ENCODE measurements at regions not wholly inside any gene's neighbourhood (a gene's known extent, or its start where the extent isn't known, plus 50 kb on each side); places are given as distances from the start of the nearest gene placed in this dataset.
A peak's percentile ranks its signal among the peaks of the same experiment; 100 is the strongest.

DNA sequence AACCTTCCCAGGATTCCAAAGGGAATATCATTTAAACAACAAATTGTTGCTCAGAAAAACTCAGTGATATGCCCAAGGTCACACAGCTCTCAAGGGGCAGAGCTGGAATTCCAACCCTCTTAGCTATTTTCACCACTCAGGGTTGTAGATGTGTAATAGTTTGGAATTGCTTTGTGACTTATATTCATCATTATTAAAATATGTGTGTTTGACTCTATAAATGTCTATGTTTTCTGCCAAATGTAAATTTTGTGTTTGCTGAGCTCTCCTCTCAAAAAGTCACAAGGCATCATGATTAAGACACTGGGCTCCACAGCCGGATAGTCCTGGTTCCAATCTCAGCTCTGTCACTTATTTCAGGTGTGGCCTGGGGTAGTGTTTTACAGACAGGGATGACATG is 407.3 kb downstream of the TMEM135 start:
- peaks cover 2% of the 10 kb centered on the region for H3F3A ChIP-seq (ENCODE audit: insufficient read depth, low read length, poor library complexity, severe bottlenecking)
- no peak overlapping the region for H3K9ac ChIP-seq (ENCODE audit: low read length)
- H2AFZ ChIP-seq (ENCODE audit: low read depth, low read length), result no peak overlapping the region
- no peaks in the 10 kb centered on the region for H3K9me2 ChIP-seq (ENCODE audit: insufficient read depth, low read length)
- TF ChIP-seq, protein P1, sequence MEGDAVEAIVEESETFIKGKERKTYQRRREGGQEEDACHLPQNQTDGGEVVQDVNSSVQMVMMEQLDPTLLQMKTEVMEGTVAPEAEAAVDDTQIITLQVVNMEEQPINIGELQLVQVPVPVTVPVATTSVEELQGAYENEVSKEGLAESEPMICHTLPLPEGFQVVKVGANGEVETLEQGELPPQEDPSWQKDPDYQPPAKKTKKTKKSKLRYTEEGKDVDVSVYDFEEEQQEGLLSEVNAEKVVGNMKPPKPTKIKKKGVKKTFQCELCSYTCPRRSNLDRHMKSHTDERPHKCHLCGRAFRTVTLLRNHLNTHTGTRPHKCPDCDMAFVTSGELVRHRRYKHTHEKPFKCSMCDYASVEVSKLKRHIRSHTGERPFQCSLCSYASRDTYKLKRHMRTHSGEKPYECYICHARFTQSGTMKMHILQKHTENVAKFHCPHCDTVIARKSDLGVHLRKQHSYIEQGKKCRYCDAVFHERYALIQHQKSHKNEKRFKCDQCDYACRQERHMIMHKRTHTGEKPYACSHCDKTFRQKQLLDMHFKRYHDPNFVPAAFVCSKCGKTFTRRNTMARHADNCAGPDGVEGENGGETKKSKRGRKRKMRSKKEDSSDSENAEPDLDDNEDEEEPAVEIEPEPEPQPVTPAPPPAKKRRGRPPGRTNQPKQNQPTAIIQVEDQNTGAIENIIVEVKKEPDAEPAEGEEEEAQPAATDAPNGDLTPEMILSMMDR (IDR thresholded peaks at IDR 0.05; ENCODE audit: poor library complexity, severe bottlenecking), result no peak
- TF ChIP-seq, protein P2, sequence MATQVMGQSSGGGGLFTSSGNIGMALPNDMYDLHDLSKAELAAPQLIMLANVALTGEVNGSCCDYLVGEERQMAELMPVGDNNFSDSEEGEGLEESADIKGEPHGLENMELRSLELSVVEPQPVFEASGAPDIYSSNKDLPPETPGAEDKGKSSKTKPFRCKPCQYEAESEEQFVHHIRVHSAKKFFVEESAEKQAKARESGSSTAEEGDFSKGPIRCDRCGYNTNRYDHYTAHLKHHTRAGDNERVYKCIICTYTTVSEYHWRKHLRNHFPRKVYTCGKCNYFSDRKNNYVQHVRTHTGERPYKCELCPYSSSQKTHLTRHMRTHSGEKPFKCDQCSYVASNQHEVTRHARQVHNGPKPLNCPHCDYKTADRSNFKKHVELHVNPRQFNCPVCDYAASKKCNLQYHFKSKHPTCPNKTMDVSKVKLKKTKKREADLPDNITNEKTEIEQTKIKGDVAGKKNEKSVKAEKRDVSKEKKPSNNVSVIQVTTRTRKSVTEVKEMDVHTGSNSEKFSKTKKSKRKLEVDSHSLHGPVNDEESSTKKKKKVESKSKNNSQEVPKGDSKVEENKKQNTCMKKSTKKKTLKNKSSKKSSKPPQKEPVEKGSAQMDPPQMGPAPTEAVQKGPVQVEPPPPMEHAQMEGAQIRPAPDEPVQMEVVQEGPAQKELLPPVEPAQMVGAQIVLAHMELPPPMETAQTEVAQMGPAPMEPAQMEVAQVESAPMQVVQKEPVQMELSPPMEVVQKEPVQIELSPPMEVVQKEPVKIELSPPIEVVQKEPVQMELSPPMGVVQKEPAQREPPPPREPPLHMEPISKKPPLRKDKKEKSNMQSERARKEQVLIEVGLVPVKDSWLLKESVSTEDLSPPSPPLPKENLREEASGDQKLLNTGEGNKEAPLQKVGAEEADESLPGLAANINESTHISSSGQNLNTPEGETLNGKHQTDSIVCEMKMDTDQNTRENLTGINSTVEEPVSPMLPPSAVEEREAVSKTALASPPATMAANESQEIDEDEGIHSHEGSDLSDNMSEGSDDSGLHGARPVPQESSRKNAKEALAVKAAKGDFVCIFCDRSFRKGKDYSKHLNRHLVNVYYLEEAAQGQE (IDR thresholded peaks at IDR 0.05; ENCODE audit: borderline replicate concordance), result no peak
- TF ChIP-seq POLR2AphosphoS5 (IDR thresholded peaks at IDR 0.05) (no peak), MXI1 (conservative IDR thresholded peaks at IDR 0.05; ENCODE audit: poor library complexity, severe bottlenecking) (no peak), EZH2 (IDR thresholded peaks at IDR 0.05; ENCODE audit: borderline replicate concordance, insufficient read depth, low read length, poor library complexity, severe bottlenecking) (no peak), RAD21 (conservative IDR thresholded peaks at IDR 0.05) (no peak), EP300 (conservative IDR thresholded peaks at IDR 0.05; ENCODE audit: poor library complexity, severe bottlenecking) (no peak), SMC3 (conservative IDR thresholded peaks at IDR 0.05; ENCODE audit: poor library complexity) (no peak), TAF1 (IDR thresholded peaks at IDR 0.05; ENCODE audit: low read depth) (no peak)
- no peaks in the 10 kb centered on the region for H4K20me1 ChIP-seq (ENCODE audit: insufficient read depth)
- H3K36me3 ChIP-seq (ENCODE audit: insufficient read depth, low read length), result no peaks in the 10 kb centered on the region
- no peak overlapping the region for H3K27ac ChIP-seq (ENCODE audit: low read length)
- no peaks in the 10 kb centered on the region for H3K27me3 ChIP-seq (ENCODE audit: insufficient read depth, low read depth, low read length)
- H3K4me3 ChIP-seq (ENCODE audit: low read length), result no peak overlapping the region
- H3K9me3 ChIP-seq (ENCODE audit: low read length), result no peaks in the 10 kb centered on the region
- H3K79me2 ChIP-seq (replicated peaks; ENCODE audit: insufficient read depth, low read length), result no peaks in the 10 kb centered on the region
- H3K4me2 ChIP-seq (ENCODE audit: low read length), result no peak overlapping the region

DNA sequence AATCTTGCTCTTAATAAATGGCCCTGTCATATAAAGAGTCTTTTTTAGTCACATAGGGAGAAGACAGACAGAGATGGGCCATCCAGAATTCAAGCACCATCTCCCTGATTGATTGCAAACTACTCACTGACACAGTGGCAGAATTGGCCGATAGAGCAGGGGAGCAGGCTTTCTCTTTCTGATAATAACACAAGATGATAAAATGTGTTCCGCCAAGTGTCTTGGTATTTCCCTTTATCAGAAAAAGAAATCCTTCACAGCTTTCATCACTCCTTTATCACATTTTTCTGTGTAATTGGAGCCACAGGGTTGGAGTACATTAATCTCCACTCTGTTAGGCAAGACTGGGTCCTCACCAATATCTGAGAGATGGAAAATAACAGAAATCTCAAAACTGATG is 406.0 kb downstream of the TMEM135 start:
- Histone ChIP-seq H3K9me2 (ENCODE audit: insufficient read depth, low read length) (no peaks in the 10 kb centered on the region), H3K4me3 (ENCODE audit: low read length) (no peak overlapping the region), H3K27ac (ENCODE audit: low read length) (peak overlapping the region; percentile 17), H3K9ac (ENCODE audit: low read length) (no peak overlapping the region), H4K20me1 (ENCODE audit: insufficient read depth) (no peaks in the 10 kb centered on the region), H2AFZ (ENCODE audit: low read depth, low read length) (no peak overlapping the region), H3K79me2 (replicated peaks; ENCODE audit: insufficient read depth, low read length) (no peaks in the 10 kb centered on the region), H3K9me3 (ENCODE audit: low read length) (no peaks in the 10 kb centered on the region), H3K36me3 (ENCODE audit: insufficient read depth, low read length) (no peaks in the 10 kb centered on the region), H3K27me3 (ENCODE audit: insufficient read depth, low read depth, low read length) (no peaks in the 10 kb centered on the region), H3F3A (ENCODE audit: insufficient read depth, low read length, poor library complexity, severe bottlenecking) (peaks cover 2% of the 10 kb centered on the region), H3K4me2 (ENCODE audit: low read length) (no peak overlapping the region)
- peak; percentile 56 for TF ChIP-seq EP300 (conservative IDR thresholded peaks at IDR 0.05; ENCODE audit: poor library complexity, severe bottlenecking)
- TF ChIP-seq, protein P2 (IDR thresholded peaks at IDR 0.05; ENCODE audit: borderline replicate concordance), result no peak

Measured in neural cell (in vitro differentiated cells).